ENCODE measurements at regions not wholly inside any gene's neighbourhood (a gene's known extent, or its start where the extent isn't known, plus 50 kb on each side); places are given as distances from the start of the nearest gene placed in this dataset.

DNA sequence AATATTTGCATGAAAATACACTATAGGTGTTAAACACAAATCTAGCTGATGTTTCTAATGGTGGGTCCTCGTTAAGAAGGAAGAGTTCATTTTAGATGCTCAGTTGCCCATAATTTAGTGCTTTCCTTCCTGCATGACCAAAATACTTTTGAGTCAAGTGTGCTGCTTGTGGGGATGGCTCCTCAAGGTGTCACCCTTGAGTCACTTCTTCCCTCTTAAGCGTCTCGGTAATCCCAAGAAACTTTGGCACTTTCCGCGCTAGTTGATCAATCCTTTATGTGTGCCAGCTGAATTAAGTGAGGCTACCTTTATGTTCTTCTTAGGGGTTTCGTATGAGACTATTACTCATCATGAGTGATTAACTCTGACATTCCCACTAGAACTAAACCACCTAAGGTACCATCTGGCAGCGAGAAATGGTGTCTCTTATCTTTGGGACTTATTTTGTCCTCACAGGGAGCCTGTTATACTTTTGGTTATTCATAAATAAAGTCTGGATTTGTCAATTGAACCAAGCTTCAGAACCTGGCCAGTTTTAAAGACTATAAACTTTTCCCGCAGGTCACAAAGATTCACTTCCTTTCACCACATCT lies 106.8 kb downstream of the NHLRC3 start:
- H3K27me3 ChIP-seq (ENCODE audit: control insufficient read depth in 2 of 2, insufficient read depth in 2 of 2, low read length in 2 of 2): no peaks in the 10 kb centered on the region
- H3K36me3 ChIP-seq (ENCODE audit: control insufficient read depth, insufficient read depth, low read length): no peaks in the 10 kb centered on the region
- DNase-seq (ENCODE audit: extremely low read depth in 1 of 4, low spot score in 3 of 4) (peak; percentile 13 to 41 (median 28)), ATAC-seq (peak; percentile 69), FAIRE-seq (peak; percentile 72)
- H3K4me2 ChIP-seq (ENCODE audit: insufficient read depth, low read length): no peak overlapping the region
- WGBS (ENCODE audit: insufficient coverage, low coverage, missing lambda C conversion rate): 0% methylated on average over 8 of the region's 8 CpGs
- H3K4me3 ChIP-seq: no peak overlapping the region
- no peak overlapping the region for H3K27ac ChIP-seq (ENCODE audit: extremely low read depth, low read depth, low read length)
- no peak overlapping the region for H3K9ac ChIP-seq (ENCODE audit: insufficient read depth in 1 of 2, low read depth in 2 of 2, low read length in 2 of 2)
- H3K9me3 ChIP-seq (replicated peaks; ENCODE audit: control insufficient read depth, insufficient read depth, low read depth, low read length): no peaks in the 10 kb centered on the region
- CTCF ChIA-PET (ENCODE audit: low intra/inter-chr PET ratio): no interaction called here
- no TSS peak for BruUV-seq (replicated peaks)
- H3K4me1 ChIP-seq (replicated peaks in 1 of 2; ENCODE audit: control insufficient read depth in 2 of 2, insufficient read depth in 2 of 2, low read length in 2 of 2): no peaks in the 10 kb centered on the region
- H3K79me2 ChIP-seq (ENCODE audit: control insufficient read depth, insufficient read depth, low read length): no peaks in the 10 kb centered on the region
- intact Hi-C loops (cut with micrococcal nuclease) (loop anchor here (2.0 to 10.0 kb wide), 2 partner anchors 118 to 470 kb away; no protein-coding TSS in a partner anchor), in situ Hi-C loops (cut with MboI) (no loop called here)
- POLR2A ChIA-PET: no interaction called here
- no peaks in the 10 kb centered on the region for H4K20me1 ChIP-seq (replicated peaks; ENCODE audit: control insufficient read depth, insufficient read depth, low read length)
- TF ChIP-seq HEY1 (CRISPR knock-in tag; IDR thresholded peaks at IDR 0.05; ENCODE audit: borderline replicate concordance) (no peak), NBN (IDR thresholded peaks at IDR 0.05; ENCODE audit: low read depth) (no peak), HMG20B (CRISPR knock-in tag; IDR thresholded peaks at IDR 0.05) (no peak), RBBP5 (IDR thresholded peaks at IDR 0.05; ENCODE audit: borderline replicate concordance, insufficient read depth, low read length, poor library complexity, severe bottlenecking) (no peak), CTCF (IDR thresholded peaks at IDR 0.05 in 2 of 3, conservative IDR thresholded peaks at IDR 0.05 in 1 of 3; ENCODE audit: insufficient read depth in 2 of 3, low read depth in 1 of 3, low read length in 3 of 3) (peak; percentile 50 to 58 (median 56); a peak in 5 of 6 replicates), CCNT2 (IDR thresholded peaks at IDR 0.05; ENCODE audit: borderline replicate concordance, extremely low read depth, insufficient read length, low read depth, low read length) (no peak), RAD21 (CRISPR knock-in tag; conservative IDR thresholded peaks at IDR 0.05 in 1 of 2, IDR thresholded peaks at IDR 0.05 in 1 of 2) (peak in 1 of 2 experiments; percentile 55; a peak in 3 of 4 replicates), SMC3 (conservative IDR thresholded peaks at IDR 0.05; ENCODE audit: insufficient read depth, low read depth, low read length) (0 out of 2 replicates have a peak, but pooled peaks have one; percentile 18), HDAC3 (IDR thresholded peaks at IDR 0.05; ENCODE audit: borderline replicate concordance, partially characterized antibody) (no peak), PHB2 (IDR thresholded peaks at IDR 0.05; ENCODE audit: low read depth) (no peak), POLR2B (IDR thresholded peaks at IDR 0.05; ENCODE audit: low read depth, partially characterized antibody) (no peak), ZNF589 (CRISPR knock-in tag; IDR thresholded peaks at IDR 0.05; ENCODE audit: low read depth) (no peak)
- TF ChIP-seq, protein P1, sequence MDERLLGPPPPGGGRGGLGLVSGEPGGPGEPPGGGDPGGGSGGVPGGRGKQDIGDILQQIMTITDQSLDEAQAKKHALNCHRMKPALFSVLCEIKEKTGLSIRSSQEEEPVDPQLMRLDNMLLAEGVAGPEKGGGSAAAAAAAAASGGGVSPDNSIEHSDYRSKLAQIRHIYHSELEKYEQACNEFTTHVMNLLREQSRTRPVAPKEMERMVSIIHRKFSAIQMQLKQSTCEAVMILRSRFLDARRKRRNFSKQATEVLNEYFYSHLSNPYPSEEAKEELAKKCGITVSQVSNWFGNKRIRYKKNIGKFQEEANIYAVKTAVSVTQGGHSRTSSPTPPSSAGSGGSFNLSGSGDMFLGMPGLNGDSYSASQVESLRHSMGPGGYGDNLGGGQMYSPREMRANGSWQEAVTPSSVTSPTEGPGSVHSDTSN (CRISPR knock-in tag; IDR thresholded peaks at IDR 0.05; ENCODE audit: low read depth): no peak
- TF ChIP-seq, protein P1 (tag; conservative IDR thresholded peaks at IDR 0.05; ENCODE audit: low read depth): no peak
- no peak overlapping the region for H2AFZ ChIP-seq (ENCODE audit: low read depth, low read length)
- H3K9me1 ChIP-seq (ENCODE audit: control insufficient read depth, insufficient read depth, low read length): no peaks in the 10 kb centered on the region
